Activated naive CD4-positive, alpha-beta T cell treated with anti-CD3 and anti-CD28 coated beads, Interleukin-2, amount 50 U/mL, for 16 hours (primary cell): ENCODE measurements at regions not wholly inside any gene's neighbourhood (a gene's known extent, or its start where the extent isn't known, plus 50 kb on each side); places are given as distances from the start of the nearest gene placed in this dataset.

Experiments used
- DNase-seq: peaks from one replicate; pipeline ENCODE4 v3.0.0-alpha.2; 2020

GRCh38 chr14:96730386-96730785 lies 66.8 kb upstream of the VRK1 start:
- no peak for DNase-seq

- no peak for DNase-seq
Observed at GRCh38 chr14:96734076-96734622, 63.0 kb upstream of the VRK1 start.

DNA sequence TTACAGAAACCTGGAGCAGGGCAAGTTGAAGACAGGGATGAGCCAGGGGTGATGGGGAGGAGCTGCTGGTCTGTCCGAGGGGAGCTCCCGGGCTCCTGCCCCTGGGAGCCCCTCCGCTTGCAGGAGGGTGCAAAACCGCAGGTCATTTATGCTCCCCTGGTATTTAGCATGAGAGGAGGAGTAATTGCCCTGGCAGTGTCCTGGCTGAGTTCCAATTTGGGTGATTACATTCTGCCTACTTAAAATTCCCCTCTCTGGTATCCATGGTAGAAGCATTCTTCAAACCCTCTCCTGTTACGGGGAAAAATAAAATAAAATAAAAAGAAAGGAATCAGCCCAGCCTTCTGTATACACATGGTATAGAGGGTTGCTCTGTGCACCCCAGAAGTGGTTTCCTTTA lies 61.7 kb upstream of the VRK1 start:
- no peak for DNase-seq

- DNase-seq = no peak
Observed at GRCh38 chr14:96736439-96736838, 60.7 kb upstream of the VRK1 start.

- no peak for DNase-seq
Observed at GRCh38 chr14:96737881-96738280, 59.3 kb upstream of the VRK1 start.

- DNase-seq = no peak
Observed at GRCh38 chr14:96739200-96739910, 57.8 kb upstream of the VRK1 start.

DNA sequence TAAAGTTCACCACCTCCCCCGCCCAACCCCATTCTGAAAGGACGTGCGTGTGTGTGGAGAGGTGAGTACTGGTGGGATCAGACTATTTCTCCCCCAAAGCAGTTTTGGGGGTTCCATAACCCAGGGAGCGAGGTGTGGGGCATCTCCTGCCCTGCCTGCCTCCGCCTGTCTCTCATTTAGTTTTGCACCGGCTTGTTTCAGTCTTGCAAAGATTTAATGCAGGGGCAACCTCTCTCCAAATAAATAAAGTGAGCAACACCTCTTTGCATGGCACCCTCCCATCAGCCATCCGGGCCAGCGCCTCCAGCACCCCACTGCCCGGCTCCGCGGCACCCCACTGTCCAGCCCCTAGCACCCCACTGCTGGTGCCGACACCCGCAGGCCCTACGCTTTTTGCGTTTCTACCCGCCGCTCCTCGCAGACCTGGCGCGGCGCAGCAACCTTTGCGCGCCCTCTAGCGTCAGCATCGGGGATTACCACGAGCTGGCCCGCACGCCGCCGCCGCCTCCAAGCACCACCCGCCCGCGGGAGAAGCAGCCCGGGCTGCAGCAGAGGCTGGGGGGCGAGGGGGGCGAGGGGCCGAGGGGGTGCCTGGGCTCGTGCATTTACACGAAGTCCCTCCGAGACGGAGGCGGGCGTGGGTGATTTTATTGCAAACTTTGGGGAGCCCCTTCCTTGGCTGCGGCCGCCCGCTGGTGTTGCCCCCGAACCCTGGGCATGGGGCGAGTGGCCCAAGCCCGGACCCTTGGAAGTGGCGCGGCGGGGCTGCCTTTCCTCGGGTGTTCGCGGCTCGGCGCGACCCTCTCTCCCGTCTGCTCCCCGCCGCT lies 55.8 kb upstream of the VRK1 start:
- DNase-seq = peak; percentile 79

DNA sequence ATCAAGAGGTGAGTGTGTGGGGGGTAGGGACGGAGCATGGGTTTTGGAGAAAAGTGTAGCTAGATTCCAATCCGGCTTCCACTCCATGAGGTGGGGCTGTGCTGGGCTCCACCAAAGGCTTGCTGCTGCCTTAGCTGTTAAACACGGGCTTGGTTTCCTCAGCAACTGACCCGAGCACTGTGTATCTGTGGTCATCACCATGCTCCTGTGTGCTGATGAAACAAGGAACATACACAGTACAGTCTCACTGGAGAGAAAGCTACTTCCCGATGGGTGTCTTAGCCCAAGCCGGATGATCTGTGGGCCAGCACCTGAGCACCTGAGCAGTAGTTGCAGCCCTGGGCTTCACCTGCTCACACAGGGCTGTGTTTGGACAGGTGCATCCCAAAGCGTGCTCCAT lies 52.9 kb upstream of the VRK1 start:
- no peak for DNase-seq

GRCh38 chr14:96745500-96746051 lies 51.6 kb upstream of the VRK1 start:
- no peak for DNase-seq

GRCh38 chr14:96746101-96746500 lies 51.1 kb upstream of the VRK1 start:
- DNase-seq = no peak

DNA sequence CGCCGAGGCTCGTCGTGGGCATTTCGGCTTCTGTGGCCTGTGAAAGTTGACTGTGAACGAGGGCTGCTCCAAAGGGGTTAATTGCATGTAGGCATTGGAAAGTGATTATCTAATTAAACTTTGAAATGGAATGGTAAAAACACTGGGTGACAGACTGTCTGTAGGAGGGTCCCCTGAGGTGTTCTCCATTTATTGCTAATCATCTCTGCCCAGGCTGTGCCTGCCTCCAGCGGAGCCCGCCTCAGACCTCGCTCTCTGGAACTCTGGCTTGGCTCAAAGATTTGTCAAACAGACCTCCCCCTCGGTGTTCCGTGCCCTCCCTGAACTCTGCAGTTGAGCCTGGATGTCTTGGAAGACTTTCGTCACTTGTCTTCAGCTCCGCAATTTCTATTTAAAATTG lies 50.2 kb upstream of the VRK1 start:
- no peak for DNase-seq
